ENCODE measurements at regions not wholly inside any gene's neighbourhood (a gene's known extent, or its start where the extent isn't known, plus 50 kb on each side); places are given as distances from the start of the nearest gene placed in this dataset.
"Not testable (repeated sequence)": the region's sequence is repeated elsewhere in the genome, so short reads cannot be mapped to it uniquely, and the experiment has no call there.

GRCh38 chr7:24438232-24438631 is 135.0 kb upstream of the PALS2 start:
- no peaks in the 10 kb centered on the region for H3K9me3 ChIP-seq (replicated peaks in 1 of 3)
- H3K27me3 ChIP-seq, result no peaks in the 10 kb centered on the region
- no peak overlapping the region for H3K27ac ChIP-seq
- no peak for DNase-seq
- TF ChIP-seq POLR2A (IDR thresholded peaks at IDR 0.05), result no peak
- no peak for TF ChIP-seq CTCF (IDR thresholded peaks at IDR 0.05)
- intact Hi-C loops (cut with DNase I), result no loop called here
- H3K4me1 ChIP-seq (replicated peaks in 1 of 2), result no peaks in the 10 kb centered on the region
- H3K36me3 ChIP-seq (replicated peaks in 1 of 2), result no peaks in the 10 kb centered on the region
- H3K4me3 ChIP-seq, result no peak overlapping the region

DNA sequence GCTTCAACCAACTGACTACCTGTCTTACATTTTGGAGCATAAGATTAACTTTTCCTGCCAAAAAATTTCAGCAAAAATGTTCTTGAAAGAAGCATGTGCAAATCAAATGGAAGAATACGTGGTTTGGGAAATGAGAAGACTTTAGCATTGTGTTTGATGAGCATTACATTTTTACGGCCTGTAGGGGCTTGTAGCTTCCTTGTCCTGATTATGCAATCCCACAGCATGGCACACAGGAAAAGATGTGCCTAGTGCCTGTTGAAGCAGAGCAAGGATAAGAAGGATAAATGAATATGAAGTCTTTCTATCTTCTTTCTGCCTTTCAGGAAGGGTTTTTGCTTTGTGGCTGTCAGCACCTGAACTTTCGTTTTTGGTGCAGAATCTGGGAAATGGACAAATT is 134.1 kb upstream of the PALS2 start:
- H3K4me1 ChIP-seq (replicated peaks in 1 of 2); H3K9me3 ChIP-seq (replicated peaks in 1 of 3); DNase-seq; H3K36me3 ChIP-seq (replicated peaks in 1 of 2); H3K4me3 ChIP-seq; H3K27ac ChIP-seq; intact Hi-C loops (cut with DNase I); H3K27me3 ChIP-seq: not testable (repeated sequence)
- WGBS, 4 donors, result 63 to 73% (median 69%) methylated on average over 3 of the region's 3 CpGs

DNA sequence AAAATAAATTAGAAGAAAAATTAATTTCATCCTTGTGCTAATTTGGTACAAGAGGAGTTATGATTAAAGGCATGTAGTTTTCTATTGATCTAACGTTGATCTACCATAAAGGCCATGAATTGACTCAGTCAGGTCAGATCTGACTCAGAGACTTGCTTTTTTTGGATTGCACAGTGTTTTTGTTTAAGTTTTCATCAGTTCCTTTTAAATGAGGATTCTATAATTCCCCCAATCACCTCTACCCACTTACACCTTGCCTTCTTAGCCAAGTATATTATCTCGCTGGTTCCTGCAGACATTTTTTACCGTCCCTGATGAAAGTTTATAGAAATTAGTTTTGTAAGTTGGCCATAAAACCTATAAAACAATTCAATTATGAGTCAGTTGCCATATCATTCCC is 132.4 kb upstream of the PALS2 start:
- Histone ChIP-seq H3K27me3 (no peaks in the 10 kb centered on the region), H3K4me3 (no peak overlapping the region), H3K36me3 (replicated peaks in 1 of 2) (no peaks in the 10 kb centered on the region), H3K9me3 (replicated peaks in 1 of 3) (no peaks in the 10 kb centered on the region), H3K27ac (no peak overlapping the region), H3K4me1 (replicated peaks in 1 of 2) (no peaks in the 10 kb centered on the region)
- DNase-seq, result no peak
- intact Hi-C loops (cut with DNase I), result no loop called here
- WGBS, 4 donors, result 65 to 76% (median 74%) methylated on average over 3 of the region's 3 CpGs
- TF ChIP-seq CTCF (IDR thresholded peaks at IDR 0.05) (no peak), POLR2A (IDR thresholded peaks at IDR 0.05) (no peak)

DNA sequence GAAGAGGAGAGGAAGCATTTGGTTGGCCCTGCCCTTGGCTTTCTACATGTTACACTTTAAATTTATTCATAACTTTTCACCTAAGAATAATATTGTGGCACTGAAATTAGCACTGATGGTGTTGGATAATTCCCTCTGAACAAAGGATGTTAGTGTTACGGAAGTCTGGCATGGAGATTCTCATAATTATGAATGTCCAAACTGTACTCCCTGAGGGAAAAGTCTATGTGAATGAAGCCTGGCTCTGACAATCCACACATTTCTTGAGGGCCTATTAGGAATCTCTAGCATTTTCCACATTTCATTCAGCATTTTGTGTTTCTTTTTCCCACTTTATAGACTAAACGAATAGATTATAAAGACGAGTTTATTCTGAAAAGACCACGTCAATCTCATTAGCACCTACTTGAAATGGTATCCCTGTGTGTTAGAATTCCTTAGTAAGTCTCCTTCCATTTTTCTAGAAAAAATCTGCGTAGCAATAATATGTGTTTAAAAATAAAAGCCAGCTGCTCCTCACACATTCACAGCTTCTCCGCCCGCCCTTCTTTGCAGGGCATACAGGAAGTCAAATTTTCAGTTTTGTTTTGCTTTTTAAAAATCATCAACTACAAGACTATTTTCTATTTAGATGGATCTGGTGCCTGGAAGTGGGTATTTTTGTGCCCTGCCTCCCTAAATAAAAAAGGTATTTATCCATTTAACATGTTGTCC is 131.8 kb upstream of the PALS2 start:
- 68 to 81% (median 76%) methylated on average over 7 of the region's 7 CpGs for WGBS, 4 donors
- Histone ChIP-seq H3K9me3 (replicated peaks in 1 of 3) (no peaks in the 10 kb centered on the region), H3K4me3 (no peak overlapping the region), H3K36me3 (replicated peaks in 1 of 2) (no peaks in the 10 kb centered on the region), H3K27ac (no peak overlapping the region), H3K27me3 (no peaks in the 10 kb centered on the region), H3K4me1 (replicated peaks in 1 of 2) (no peaks in the 10 kb centered on the region)
- TF ChIP-seq CTCF (IDR thresholded peaks at IDR 0.05) (no peak), POLR2A (IDR thresholded peaks at IDR 0.05) (no peak)
- intact Hi-C loops (cut with DNase I), result no loop called here
- DNase-seq, result no peak

GRCh38 chr7:24442170-24442777 is 131.0 kb upstream of the PALS2 start:
- 68 to 84% (median 72%) methylated on average over 4 of the region's 4 CpGs for WGBS, 4 donors
- Histone ChIP-seq H3K27ac (no peak overlapping the region), H3K36me3 (replicated peaks in 1 of 2) (no peaks in the 10 kb centered on the region), H3K27me3 (no peaks in the 10 kb centered on the region), H3K4me1 (replicated peaks in 1 of 2) (no peaks in the 10 kb centered on the region), H3K9me3 (replicated peaks in 1 of 3) (no peaks in the 10 kb centered on the region), H3K4me3 (no peak overlapping the region)
- DNase-seq, result no peak
- intact Hi-C loops (cut with DNase I), result no loop called here
- TF ChIP-seq CTCF (IDR thresholded peaks at IDR 0.05), result no peak
- no peak for TF ChIP-seq POLR2A (IDR thresholded peaks at IDR 0.05)
